ENCODE measurements at regions not wholly inside any gene's neighbourhood (a gene's known extent, or its start where the extent isn't known, plus 50 kb on each side); places are given as distances from the start of the nearest gene placed in this dataset.

GRCh38 chr16:9141813-9142212 lies 50.4 kb downstream of the HAPSTR1 start:
- Histone ChIP-seq H3K27me3 (ENCODE audit: control insufficient read depth, low read length) (peaks cover 13% of the 10 kb centered on the region), H3K27ac (ENCODE audit: low read depth, low read length) (no peak overlapping the region), H3K4me3 (ENCODE audit: low read length) (no peak overlapping the region), H3K4me1 (ENCODE audit: control insufficient read depth, low read length) (peaks cover 14% of the 10 kb centered on the region), H3K9me2 (replicated peaks; ENCODE audit: control insufficient read depth, low read length) (no peaks in the 10 kb centered on the region), H3K9me3 (ENCODE audit: control insufficient read depth, insufficient read depth, low read length) (no peaks in the 10 kb centered on the region), H3K79me2 (ENCODE audit: control insufficient read depth, low read length) (no peaks in the 10 kb centered on the region), H3K36me3 (ENCODE audit: control insufficient read depth, low read length) (no peaks in the 10 kb centered on the region), H3K4me2 (ENCODE audit: low read length) (no peak overlapping the region), H3F3A (ENCODE audit: control insufficient read depth, insufficient read depth) (no peaks in the 10 kb centered on the region), H4K20me1 (ENCODE audit: control insufficient read depth, insufficient read depth, low read depth, low read length) (no peaks in the 10 kb centered on the region)
- TF ChIP-seq EZH2phosphoT487 (IDR thresholded peaks at IDR 0.05; ENCODE audit: borderline replicate concordance, low read length) (no peak), CTCF (IDR thresholded peaks at IDR 0.05; ENCODE audit: low read depth, low read length, poor library complexity, severe bottlenecking) (no peak)

- H3K4me1 ChIP-seq (ENCODE audit: control insufficient read depth, low read length), result peaks cover 14% of the 10 kb centered on the region
- no peak overlapping the region for H3K4me3 ChIP-seq (ENCODE audit: low read length)
- no peaks in the 10 kb centered on the region for H3K36me3 ChIP-seq (ENCODE audit: control insufficient read depth, low read length)
- H3K4me2 ChIP-seq (ENCODE audit: low read length), result no peak overlapping the region
- no peaks in the 10 kb centered on the region for H3K9me3 ChIP-seq (ENCODE audit: control insufficient read depth, insufficient read depth, low read length)
- H4K20me1 ChIP-seq (ENCODE audit: control insufficient read depth, insufficient read depth, low read depth, low read length), result no peaks in the 10 kb centered on the region
- TF ChIP-seq EZH2phosphoT487 (IDR thresholded peaks at IDR 0.05; ENCODE audit: borderline replicate concordance, low read length) (no peak), CTCF (IDR thresholded peaks at IDR 0.05; ENCODE audit: low read depth, low read length, poor library complexity, severe bottlenecking) (no peak)
- H3K27ac ChIP-seq (ENCODE audit: low read depth, low read length), result no peak overlapping the region
- H3F3A ChIP-seq (ENCODE audit: control insufficient read depth, insufficient read depth), result no peaks in the 10 kb centered on the region
- 0 out of 2 replicates have a peak, but pooled peaks cover 3% of the 10 kb centered on the region for H3K27me3 ChIP-seq (ENCODE audit: control insufficient read depth, low read length)
- no peaks in the 10 kb centered on the region for H3K79me2 ChIP-seq (ENCODE audit: control insufficient read depth, low read length)
- H3K9me2 ChIP-seq (replicated peaks; ENCODE audit: control insufficient read depth, low read length), result no peaks in the 10 kb centered on the region
Measured at GRCh38 chr16:9144106-9144505, 52.7 kb downstream of the HAPSTR1 start.

GRCh38 chr16:9148374-9149015 lies 57.1 kb downstream of the HAPSTR1 start:
- Histone ChIP-seq H3K4me3 (ENCODE audit: low read length) (no peak overlapping the region), H3K79me2 (ENCODE audit: control insufficient read depth, low read length) (no peaks in the 10 kb centered on the region), H3K27ac (ENCODE audit: low read depth, low read length) (no peak overlapping the region), H3K4me1 (ENCODE audit: control insufficient read depth, low read length) (0 out of 2 replicates have a peak, but pooled peaks cover 4% of the 10 kb centered on the region), H4K20me1 (ENCODE audit: control insufficient read depth, insufficient read depth, low read depth, low read length) (no peaks in the 10 kb centered on the region), H3K36me3 (ENCODE audit: control insufficient read depth, low read length) (no peaks in the 10 kb centered on the region), H3K4me2 (ENCODE audit: low read length) (no peak overlapping the region), H3K9me2 (replicated peaks; ENCODE audit: control insufficient read depth, low read length) (no peaks in the 10 kb centered on the region), H3K9me3 (ENCODE audit: control insufficient read depth, insufficient read depth, low read length) (no peaks in the 10 kb centered on the region), H3F3A (ENCODE audit: control insufficient read depth, insufficient read depth) (no peaks in the 10 kb centered on the region), H3K27me3 (ENCODE audit: control insufficient read depth, low read length) (0 out of 2 replicates have a peak, but pooled peaks cover 3% of the 10 kb centered on the region)
- TF ChIP-seq EZH2phosphoT487 (IDR thresholded peaks at IDR 0.05; ENCODE audit: borderline replicate concordance, low read length) (no peak), CTCF (IDR thresholded peaks at IDR 0.05; ENCODE audit: low read depth, low read length, poor library complexity, severe bottlenecking) (no peak)

Data from DOHH2 (cell line).